Stimulated activated CD8-positive, alpha-beta memory T cell treated with anti-CD3 and anti-CD28 coated beads, Interleukin-7, amount 100 ng/mL, for 24 hours (primary cell): ENCODE measurements at regions not wholly inside any gene's neighbourhood (a gene's known extent, or its start where the extent isn't known, plus 50 kb on each side); places are given as distances from the start of the nearest gene placed in this dataset.
"Not testable (repeated sequence)": the region's sequence is repeated elsewhere in the genome, so short reads cannot be mapped to it uniquely, and the experiment has no call there.

Experiments
- DNase-seq: peaks from one replicate; pipeline ENCODE4 v3.0.0-alpha.2; 2020; ENCODE audit warnings: low read depth

DNA sequence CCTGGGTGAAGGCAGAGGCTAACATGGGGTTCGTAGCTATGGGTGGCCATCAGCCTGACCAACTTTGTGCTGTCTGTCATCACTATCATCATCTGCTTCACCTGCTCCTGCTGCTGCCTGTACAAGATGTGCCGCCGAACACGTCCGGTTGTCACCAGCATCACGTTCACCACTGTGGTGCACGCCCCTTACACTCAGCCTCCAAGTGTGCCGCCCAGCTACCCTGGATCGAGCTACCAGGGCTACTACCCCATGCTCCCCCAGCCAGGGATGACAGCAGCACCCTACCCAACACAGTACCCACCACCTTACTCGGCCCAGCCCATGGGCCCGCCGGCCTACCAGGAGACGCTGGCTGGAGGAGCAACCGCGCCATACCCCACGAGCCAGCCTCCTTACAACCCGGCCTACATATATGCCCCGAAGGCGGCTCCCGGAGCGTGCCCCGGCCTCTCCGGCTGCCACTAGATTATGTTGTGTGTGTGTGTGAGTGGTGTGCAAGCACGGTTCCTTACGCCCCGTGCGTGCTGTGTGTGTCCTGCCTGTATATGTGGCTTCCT, 213.4 kb upstream of the XIST start:
- no peak for DNase-seq

DNA sequence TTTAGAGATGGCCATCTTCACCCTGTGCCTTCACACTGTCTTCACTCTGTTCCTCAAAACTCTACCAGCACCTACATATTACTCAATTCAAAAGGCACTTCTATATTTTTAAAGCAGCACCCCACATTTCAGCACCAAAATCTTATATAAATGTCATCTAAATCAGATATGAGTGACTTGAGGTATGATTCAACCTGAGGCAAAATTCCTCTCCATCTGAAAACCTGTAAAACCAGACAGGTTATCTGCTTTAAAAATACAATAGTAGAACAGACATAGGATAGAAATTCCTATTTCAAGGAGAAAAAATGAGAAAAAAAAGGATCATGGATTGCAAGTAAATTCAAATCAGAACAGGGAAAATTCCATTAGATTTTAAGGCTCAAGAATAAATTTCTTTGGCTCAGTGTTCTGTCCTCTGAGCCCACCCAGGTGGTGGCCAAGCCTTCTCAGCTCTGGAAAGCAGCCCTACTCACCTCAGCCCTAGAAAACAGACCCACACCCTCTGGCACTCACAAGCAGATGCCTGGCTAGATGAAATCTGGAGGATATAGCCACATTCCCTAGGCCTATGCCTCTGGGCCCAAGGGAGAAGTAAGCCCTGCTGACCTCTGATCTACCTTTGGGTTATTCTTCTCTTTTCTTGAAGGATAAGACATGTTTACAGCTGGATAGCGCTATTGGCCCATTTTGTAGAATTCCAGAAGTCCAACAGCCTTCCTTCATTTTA, 211.1 kb upstream of the XIST start:
- no peak for DNase-seq

DNA sequence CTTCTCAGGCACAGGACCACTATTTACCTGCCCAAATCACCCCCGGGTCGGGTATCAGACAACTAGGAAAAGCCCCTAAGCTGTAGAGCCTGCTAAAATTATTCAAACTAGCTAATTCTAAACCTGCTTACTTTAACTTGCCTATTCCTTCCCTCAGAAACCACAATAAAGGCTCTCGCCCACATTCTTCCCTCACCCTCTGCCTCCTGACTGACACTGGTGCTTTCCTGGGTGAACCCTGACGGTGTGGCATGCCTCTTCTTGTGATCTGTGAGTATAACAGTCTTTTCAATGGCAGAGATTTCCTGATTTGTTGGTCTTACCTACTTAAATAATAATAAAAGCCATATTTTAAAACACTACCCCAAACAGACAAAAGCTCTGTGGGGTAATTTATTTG, 209.4 kb upstream of the XIST start:
- DNase-seq, result no peak

DNA sequence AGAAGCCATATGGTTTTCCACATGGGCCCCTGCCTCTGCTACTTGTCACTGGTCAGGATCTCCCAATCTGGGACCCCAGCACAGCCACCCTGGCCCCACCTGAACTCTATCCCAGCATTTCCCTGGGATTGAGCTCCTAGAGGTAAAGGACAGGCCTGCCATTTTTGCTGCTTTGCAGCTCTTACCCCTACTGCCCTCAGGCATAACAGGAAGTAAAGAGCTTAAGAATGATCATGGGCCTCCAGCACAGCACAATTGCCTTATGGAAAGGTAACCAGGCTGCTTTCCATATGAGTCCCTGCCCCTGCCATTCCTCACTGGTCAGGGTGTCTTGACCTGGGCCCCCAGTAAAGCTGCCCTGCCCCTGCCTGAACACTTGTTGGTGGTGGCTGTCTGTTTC, 196.6 kb upstream of the XIST start:
- DNase-seq, result no peak

DNA sequence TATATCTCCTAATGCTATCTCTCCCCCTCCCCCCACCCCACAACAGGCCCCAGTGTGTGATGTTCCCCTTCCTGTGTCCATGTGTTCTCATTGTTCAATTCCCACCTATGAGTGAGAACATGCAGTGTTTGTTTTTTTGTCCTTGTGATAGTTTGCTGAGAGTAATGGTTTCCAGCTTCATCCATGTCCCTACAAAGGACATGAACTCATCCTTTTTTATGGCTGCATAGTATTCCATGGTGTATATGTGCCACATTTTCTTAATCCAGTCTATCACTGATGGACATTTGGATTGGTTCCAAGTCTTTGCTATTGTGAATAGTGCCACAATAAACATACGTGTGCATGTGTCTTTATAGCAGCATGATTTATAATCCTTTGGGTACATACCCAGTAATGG, 181.6 kb upstream of the XIST start:
- DNase-seq, result not testable (repeated sequence)

DNA sequence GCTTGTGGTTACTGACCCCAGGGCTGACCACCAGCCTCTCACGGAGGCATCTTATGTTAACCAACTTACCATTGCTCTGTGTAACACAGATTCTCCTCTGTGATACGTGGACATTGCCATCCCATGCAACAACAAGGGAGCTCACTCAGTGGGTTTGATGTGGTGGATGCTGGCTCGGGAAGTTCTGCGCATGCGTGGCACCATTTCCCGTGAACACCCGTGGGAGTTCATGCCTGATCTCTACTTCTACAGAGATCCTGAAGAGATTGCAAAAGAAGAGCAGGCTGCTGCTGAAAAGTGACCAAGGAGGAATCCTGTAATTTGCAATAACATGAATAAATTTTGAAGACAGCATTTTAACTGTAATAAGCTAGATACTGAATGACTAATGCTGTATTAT, 179.0 kb upstream of the XIST start:
- not testable (repeated sequence) for DNase-seq

DNA sequence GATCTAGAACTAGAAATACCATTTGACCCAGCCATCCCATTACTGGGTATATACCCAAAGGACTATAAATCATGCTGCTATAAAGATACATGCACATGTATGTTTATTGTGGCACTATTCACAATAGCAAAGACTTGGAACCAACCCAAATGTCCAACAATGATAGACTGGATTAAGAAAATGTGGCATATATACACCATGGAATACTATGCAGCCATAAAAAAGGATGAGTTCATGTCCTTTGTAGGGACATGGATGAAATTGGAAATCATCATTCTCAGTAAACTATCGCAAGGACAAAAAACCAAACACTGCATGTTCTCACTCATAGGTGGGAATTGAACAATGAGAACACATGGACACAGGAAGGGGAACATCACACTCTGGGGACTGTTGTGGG, 178.3 kb upstream of the XIST start:
- DNase-seq, result not testable (repeated sequence)

DNA sequence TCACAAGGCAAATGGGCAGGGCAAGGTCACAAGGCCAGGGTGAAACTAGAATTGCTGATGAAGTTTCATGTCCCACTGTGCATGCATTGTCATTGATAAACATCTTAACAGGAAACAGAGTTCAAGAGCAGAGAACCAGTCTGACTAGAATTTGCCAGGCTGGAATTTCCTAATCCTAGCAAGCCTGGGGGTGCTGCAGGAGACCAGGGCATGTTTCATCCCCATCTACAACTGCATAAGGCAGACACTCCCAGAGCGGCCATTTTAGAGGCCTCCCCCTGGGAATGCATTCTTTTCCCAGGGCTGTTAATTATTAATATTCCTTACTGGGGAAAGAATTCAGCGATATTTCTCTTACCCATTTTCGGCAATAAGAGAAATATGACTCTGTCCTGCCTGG, 172.6 kb upstream of the XIST start:
- DNase-seq, result not testable (repeated sequence)

DNA sequence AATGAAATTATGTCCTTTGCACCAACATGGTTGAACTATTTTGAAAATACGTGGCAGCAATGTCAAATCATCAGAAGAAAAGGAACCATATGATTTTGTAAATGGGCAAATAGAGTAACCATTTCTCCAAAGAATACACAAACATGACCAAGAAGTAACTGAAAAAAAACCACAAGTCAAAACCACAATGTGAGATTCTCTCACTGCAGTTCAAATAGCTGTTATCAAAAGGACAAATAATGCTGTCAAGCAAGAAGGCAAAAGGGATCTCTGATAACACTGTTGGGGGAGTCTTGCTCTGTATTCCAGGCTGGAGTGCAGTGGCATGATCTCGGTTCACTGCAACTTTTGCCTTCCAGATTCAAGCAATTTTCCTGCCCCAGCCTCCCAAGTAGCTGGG, 170.7 kb upstream of the XIST start:
- no peak for DNase-seq

DNA sequence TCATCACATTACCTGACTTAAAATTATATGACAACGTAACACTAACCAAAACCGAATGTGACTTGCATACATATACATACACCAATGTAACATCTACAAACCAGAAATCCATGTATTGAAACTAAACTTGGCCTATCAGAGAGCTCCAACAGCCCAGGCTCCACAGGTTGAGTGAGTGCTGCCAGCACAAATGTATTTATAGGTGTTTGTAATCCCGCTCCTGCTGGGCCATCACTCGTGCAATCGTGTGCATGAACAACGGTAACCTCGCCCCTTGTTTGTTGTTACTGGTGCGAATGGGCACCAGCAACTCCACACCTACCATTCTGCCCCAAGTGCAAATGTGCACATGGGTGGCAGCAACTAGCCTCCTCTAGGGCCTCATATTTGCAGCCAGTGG, 165.7 kb upstream of the XIST start:
- DNase-seq, result no peak

DNA sequence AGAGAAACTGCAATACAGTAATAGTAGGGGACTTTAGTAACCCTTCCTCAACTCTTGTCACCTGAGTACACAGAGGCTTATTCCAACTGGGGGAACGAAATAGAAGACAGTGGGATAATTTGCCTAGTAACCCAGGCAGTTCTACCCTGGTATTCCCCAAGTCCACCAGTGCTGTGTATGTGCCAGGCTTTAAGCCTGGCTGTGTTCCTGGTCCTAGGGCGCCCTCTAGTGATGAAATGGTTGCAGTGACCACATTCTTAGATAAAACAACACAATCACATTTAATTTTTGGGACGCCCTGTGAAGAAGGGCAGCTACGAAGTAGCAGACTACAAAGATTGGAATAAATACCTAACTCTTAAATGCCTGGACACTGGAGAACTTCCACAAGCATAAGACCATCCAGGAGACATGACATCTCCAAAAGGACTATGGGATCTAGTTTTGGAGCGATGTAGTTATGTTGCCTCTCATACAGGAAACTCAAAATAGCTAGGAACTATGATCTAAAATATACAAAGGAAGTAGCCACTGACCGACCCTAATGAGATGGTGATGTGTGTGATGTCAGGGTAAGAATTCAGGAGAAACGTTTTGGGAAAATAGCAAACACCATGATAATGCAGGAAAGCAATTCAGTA, 163.0 kb upstream of the XIST start:
- DNase-seq, result peak; percentile 4

DNA sequence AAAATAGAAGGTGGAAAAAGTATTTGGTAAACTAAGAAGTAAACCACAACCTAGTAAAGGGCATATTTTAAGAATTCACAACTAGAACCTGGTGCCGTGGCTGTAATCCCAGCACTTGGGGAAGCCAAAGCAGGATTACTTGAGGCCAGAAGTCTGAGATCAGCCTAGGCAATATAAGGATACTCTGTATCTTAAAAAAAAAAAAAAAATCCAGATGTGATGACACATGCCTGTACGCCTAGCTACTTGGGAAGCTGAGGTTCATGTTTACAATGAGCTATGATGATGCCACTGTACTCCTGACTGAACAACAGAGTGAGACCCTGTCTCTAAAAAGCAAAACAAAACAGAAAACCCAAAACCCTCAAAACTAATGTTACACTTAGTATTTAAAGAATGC, 156.5 kb upstream of the XIST start:
- DNase-seq, result no peak

DNA sequence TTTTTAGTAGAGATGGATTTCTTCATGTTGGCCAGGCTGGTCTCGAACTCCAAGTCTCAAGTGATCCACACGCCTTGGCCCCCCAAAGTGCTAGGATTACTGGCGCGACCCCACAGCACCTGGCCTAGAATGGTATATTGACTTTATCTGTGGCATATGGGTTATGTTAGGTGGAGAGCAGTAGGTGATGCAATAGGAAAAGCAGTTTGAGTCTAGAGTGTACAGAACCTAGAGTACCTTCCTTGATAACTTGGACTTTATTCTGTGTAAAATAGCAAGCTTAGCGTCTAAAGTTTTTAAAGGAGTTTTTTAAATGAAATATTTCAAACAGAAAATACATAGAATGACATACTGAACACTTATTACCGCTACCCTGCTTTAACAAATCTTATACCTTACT, 139.5 kb upstream of the XIST start:
- DNase-seq, result no peak

DNA sequence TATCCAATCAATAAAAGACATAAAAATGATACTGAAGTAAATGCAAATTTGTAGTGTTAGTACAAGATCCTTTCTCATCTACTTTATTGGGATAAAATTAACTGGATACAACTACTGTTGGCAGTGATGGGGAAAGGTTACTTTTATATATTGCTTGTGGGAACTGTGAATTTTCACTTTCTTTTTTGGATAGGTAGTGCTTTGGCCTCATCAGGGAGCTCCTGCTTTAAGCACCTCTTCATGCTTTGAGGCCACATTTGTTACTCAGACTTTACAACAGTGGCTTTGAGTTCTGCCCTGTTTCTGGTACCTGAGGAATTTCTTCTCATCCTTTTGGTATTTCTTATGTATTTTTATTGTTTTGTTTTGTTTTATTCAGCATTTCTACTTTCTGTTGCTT, 134.7 kb upstream of the XIST start:
- DNase-seq, result no peak

DNA sequence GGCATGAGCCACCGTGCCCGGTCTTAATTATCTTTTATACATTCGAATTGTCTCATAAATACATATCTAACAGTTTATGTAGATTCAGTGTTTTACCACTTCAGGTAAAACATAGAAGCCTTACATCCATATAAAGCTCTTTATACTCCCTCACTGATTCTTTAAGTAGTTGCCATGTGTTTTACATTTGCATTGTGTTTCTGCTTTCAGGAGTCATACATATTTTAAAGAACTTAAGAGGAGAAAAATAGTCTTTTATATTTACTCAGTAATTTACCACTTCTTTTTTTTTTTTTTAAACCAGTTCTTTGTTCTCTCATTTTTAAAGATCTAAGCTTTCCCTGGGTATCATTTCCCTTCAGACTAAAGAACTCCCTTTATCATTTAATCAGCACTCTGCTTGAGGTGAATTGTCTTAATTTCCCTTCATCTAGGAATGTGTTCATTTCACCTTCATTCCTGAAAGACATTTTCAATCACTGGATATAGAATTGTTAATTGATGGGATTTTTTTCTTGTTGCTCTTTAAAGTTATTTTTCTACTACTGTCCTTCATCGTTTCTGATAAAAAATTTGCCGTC, 127.1 kb upstream of the XIST start:
- no peak for DNase-seq

DNA sequence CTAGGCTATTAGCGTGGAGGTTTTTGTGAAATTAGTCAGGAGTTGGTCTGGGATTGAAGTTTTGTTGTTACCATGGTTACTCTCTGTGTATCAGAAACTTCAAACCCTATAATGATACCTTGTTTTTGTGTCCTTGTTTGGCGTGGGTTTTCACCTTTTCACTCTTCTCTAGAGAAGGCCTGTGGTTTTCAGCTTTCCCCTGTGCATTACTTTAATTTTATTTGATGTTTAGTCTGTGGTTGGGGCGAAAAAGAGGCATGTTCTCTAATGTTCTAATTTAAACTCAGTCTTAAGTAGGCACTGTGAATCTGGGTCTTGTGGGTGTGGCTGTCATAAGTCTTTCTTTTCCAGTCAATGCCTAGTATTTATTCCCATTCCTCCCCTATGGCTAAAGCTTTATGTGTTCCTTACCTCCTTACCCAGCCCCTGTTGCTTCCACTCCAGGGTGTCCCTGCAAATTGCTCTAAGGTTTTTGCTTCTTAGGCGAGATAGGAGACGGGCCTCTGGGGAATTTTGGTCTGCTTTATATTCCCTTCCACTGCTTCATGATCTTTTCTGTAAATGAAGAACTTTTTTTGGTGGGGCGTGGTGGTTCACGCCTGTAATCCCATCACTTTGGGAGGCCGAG, 125.1 kb upstream of the XIST start:
- no peak for DNase-seq

DNA sequence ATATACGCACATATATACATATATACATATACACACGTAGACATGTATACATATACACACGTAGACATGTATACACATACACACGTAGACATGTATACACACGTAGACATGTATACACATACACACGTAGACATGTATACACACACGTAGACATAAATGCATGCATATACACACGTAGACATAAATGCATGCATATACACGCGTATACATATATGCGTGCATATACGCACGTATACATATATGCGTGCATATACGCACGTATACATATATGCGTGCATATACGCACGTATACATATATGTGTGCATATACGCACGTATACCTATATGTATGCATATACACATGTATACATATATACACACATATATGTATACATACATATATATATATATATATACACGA, 114.9 kb upstream of the XIST start:
- DNase-seq, result not testable (repeated sequence)

DNA sequence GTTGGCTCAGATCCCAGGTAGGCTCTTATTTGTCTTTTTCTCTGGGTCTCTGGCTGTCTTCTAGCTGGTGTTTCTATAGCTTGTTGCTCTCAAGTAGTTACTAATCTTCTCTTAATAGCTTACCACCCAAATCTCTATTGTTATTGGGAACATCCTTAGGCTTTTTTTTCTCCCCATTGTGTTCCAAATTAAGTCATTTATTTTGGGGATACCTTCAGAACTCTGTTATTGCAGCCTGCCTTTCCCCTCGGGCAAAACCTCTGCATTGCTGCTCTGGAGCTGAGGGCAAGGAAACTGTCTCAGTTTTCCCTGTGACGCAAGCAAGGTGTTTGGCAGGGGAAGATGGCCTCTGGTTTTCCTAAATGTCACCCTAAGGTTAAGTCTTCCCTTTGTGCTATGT, 113.3 kb upstream of the XIST start:
- no peak for DNase-seq

DNA sequence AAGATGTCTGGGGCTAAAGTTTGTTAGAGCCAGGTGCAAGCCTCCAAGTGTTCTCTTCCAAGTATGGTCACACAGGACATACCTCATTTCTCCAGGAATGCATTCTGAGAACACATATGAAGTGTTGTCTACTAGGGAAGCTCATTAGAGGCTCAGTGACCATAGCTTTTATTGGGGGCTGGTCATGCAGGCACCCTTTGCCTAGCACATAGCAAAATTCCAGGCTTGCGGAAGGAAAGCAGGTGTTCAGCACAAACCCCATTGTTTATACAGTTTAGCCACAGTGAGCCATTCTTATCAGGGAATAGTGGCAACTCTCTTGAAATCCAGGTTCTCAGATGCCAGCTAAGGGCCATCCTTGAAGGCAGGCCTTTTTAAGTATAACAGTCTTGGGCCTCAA, 112.1 kb upstream of the XIST start:
- no peak for DNase-seq

DNA sequence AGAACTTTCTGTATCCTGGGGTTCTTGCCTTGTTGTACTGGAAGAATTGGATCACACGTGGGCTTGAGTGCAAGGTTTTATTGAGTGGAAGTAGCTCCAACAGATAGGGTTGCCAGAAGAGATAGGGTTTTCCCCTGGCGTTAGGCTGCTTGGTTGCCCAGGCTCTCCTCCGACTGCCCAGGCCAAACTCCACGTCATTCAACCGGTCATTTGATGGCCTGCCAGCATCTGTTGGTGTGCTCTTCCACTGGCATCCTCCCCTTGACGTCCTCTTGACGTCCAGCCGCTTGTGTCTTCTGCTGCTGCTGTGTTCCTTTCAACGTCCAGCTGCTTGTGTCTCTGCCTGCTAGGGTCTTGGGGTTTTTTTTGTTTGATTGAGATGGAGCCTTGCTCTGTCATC, 111.2 kb upstream of the XIST start:
- DNase-seq, result no peak

DNA sequence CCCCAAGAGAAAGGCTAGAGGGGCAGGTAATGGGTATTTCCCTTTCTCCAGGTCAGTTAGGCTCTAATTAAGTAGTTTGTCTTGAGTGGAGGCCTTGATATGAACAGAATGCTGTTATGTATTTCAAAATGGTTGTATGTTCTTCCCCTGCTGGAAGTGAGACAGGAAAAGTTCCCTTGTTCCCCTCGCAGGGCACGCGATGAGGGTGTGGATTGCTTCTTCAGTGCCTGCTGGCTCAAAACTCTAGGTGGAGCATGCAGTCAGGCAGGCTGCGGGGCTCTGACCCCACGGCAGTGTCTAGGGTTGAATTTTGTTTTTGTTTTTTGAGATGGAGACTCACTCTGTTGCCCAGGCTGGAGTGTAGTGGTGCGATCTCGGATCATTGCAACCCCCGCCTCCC, 110.4 kb upstream of the XIST start:
- DNase-seq, result no peak

DNA sequence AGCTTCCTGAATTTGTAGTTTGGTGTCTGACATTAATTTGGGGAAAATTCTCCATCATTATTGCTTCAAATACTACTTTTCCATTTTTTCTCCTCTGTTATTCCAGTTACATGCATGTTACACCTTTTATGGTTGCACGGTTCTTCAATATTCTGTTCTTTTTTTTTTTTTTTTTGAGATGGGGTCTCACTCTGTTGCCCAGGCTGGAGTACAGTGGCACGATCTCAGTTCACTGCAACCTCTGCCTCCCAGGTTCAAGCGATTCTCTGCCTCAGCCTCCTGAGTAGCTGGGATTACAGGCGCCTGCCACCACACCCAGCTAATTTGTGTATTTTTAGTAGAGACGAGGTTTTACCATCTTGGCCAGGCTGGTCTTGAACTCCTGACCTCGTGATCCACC, 109.4 kb upstream of the XIST start:
- not testable (repeated sequence) for DNase-seq

DNA sequence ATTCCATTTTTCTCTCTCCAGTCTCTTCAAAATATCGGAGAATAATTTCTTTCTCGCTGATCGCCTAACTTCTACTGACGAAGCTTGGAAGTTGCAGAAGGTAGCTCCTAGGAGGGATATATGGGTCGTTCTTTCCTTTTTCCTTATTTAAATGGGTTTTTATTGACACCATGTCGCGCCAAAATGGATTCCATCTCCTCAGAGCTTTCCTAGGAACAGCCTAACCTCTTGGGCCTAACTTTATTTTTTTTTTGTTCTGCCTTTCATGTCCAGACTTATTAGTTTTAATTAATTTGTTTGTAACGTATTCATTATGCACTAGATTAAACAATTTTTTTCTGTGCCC, 92.0 kb upstream of the XIST start:
- no peak for DNase-seq
